GM21786 (cell line): ENCODE measurements at regions not wholly inside any gene's neighbourhood (a gene's known extent, or its start where the extent isn't known, plus 50 kb on each side); places are given as distances from the start of the nearest gene placed in this dataset.

Source experiments
- ATAC-seq: cut with Tn5 transposase; IDR thresholded peaks from one replicate; pipeline ENCODE4 v1.9.1; 2021; ENCODE audit not compliant: unreplicated experiment

GRCh38 chr20:39474879-39475278, 512.7 kb downstream of the DHX35 start:
- no peak for ATAC-seq

- no peak for ATAC-seq
These were observed 511.4 kb downstream of the DHX35 start for GRCh38 chr20:39473536-39473935.

- no peak for ATAC-seq
These were observed 506.6 kb downstream of the DHX35 start for GRCh38 chr20:39468703-39469102.

- ATAC-seq = no peak
These were observed 502.1 kb downstream of the DHX35 start for GRCh38 chr20:39464238-39464637.

- ATAC-seq = no peak
These were observed 500.3 kb downstream of the DHX35 start for GRCh38 chr20:39462416-39462945.

GRCh38 chr20:39458452-39458851, 496.3 kb downstream of the DHX35 start:
- ATAC-seq = no peak

- ATAC-seq = no peak
These were observed 491.7 kb downstream of the DHX35 start for GRCh38 chr20:39453890-39454289.

- no peak for ATAC-seq
These were observed 490.6 kb downstream of the DHX35 start for GRCh38 chr20:39452583-39453340.

GRCh38 chr20:39451386-39451785, 489.2 kb downstream of the DHX35 start:
- no peak for ATAC-seq

GRCh38 chr20:39446397-39446796, 484.3 kb downstream of the DHX35 start:
- no peak for ATAC-seq

GRCh38 chr20:39445095-39445494, 483.0 kb downstream of the DHX35 start:
- no peak for ATAC-seq

GRCh38 chr20:39433466-39433865, 471.3 kb downstream of the DHX35 start:
- no peak for ATAC-seq

- ATAC-seq = no peak
These were observed 469.1 kb downstream of the DHX35 start for GRCh38 chr20:39431091-39431880.

- ATAC-seq = no peak
These were observed 467.6 kb downstream of the DHX35 start for GRCh38 chr20:39429726-39430125.

GRCh38 chr20:39424962-39425678, 463.0 kb downstream of the DHX35 start:
- no peak for ATAC-seq

- no peak for ATAC-seq
These were observed 459.5 kb downstream of the DHX35 start for GRCh38 chr20:39421571-39422105.

- no peak for ATAC-seq
These were observed 449.9 kb downstream of the DHX35 start for GRCh38 chr20:39412091-39412490.

- no peak for ATAC-seq
These were observed 437.3 kb downstream of the DHX35 start for GRCh38 chr20:39399463-39399862.

- no peak for ATAC-seq
These were observed 436.5 kb downstream of the DHX35 start for GRCh38 chr20:39398656-39399055.

- no peak for ATAC-seq
These were observed 435.5 kb downstream of the DHX35 start for GRCh38 chr20:39397646-39398045.
